Body of pancreas (tissue), 4 donors: ENCODE measurements at regions not wholly inside any gene's neighbourhood (a gene's known extent, or its start where the extent isn't known, plus 50 kb on each side); places are given as distances from the start of the nearest gene placed in this dataset.

ENCODE experiments used
- POLR2A ChIP-seq, 3 donors: fragments of 450-650 bp; IDR thresholded peaks; one replicate each; pipeline ENCODE4 v1.6.1; 2016; ENCODE audit warnings: antibody characterized with exemption in 3 of 3, mild to moderate bottlenecking in 2 of 3
- TF ChIP-seq, protein P1 (sequence below), 7 experiments: fragments of 450-650 bp in 4 of 7; fragments of 200-600 bp in 3 of 7; sonication (generic) in 3 of 7; IDR thresholded peaks; one replicate each; pipeline ENCODE4 v1.5.1; 2016 to 2019; ENCODE audit warnings: antibody characterized with exemption in 7 of 7

DNA sequence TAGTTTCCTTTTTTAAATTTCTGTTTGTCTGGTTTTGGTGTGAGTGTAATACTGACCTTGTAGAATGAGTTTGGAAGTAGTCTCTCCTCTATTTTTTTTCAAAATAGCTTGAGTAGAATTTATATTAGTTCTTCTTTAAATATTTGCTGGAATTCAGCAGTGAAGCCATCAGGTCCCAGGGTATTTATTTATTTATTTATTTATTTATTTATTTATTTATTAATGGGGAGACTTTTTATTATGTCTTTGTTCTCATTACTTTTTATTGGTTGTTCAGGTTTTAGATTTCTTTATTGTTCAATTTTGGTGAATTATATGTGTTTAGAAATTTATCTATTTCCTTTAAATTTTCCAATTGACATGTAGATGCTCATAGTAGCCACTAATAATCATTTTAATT is 875.8 kb upstream of the COX7C start:
- TF ChIP-seq POLR2A (IDR thresholded peaks at IDR 0.05), result no peak
- TF ChIP-seq, protein P1, sequence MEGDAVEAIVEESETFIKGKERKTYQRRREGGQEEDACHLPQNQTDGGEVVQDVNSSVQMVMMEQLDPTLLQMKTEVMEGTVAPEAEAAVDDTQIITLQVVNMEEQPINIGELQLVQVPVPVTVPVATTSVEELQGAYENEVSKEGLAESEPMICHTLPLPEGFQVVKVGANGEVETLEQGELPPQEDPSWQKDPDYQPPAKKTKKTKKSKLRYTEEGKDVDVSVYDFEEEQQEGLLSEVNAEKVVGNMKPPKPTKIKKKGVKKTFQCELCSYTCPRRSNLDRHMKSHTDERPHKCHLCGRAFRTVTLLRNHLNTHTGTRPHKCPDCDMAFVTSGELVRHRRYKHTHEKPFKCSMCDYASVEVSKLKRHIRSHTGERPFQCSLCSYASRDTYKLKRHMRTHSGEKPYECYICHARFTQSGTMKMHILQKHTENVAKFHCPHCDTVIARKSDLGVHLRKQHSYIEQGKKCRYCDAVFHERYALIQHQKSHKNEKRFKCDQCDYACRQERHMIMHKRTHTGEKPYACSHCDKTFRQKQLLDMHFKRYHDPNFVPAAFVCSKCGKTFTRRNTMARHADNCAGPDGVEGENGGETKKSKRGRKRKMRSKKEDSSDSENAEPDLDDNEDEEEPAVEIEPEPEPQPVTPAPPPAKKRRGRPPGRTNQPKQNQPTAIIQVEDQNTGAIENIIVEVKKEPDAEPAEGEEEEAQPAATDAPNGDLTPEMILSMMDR (IDR thresholded peaks at IDR 0.05), result no peak
